Left ventricle myocardium inferior (tissue), 1 donor: ENCODE measurements at regions not wholly inside any gene's neighbourhood (a gene's known extent, or its start where the extent isn't known, plus 50 kb on each side); places are given as distances from the start of the nearest gene placed in this dataset.

Experiments
- DNase-seq: peaks from one replicate; pipeline ENCODE4 v3.0.0-alpha.2; 2020
- H3K27ac ChIP-seq: fragments of 200-600 bp; replicated peaks from 2 replicates; pipeline ENCODE4 v1.8.0; 2021
- H3K27me3 ChIP-seq: fragments of 200-600 bp; 2 replicates; pipeline ENCODE4 v1.8.0; 2021; ENCODE audit warnings: low read depth
- H3K36me3 ChIP-seq: fragments of 200-600 bp; 2 replicates; pipeline ENCODE4 v1.8.0; 2021
- H3K4me1 ChIP-seq: fragments of 200-600 bp; 2 replicates; pipeline ENCODE4 v1.8.0; 2021
- H3K4me3 ChIP-seq: fragments of 200-600 bp; 2 replicates; pipeline ENCODE4 v1.8.0; 2021; ENCODE audit warnings: mild to moderate bottlenecking, moderate library complexity
- H3K9me3 ChIP-seq: fragments of 200-600 bp; replicated peaks from 2 replicates; pipeline ENCODE4 v1.8.0; 2021
- CTCF ChIP-seq: fragments of 200-600 bp; IDR thresholded peaks from 2 replicates; pipeline ENCODE4 v1.8.0; 2021; ENCODE audit warnings: antibody characterized with exemption, mild to moderate bottlenecking, borderline replicate concordance
- intact Hi-C: fragments of 100-400 bp; cut with micrococcal nuclease; formaldehyde crosslinking; loops from one replicate; pipeline ENCODE4 v1.11.0; 2022
- donor health status: DM: no; HTN: yes; CAD: no; lungs with severe emphysema.

- no peaks in the 10 kb centered on the region for H3K4me1 ChIP-seq
- no peak for TF ChIP-seq CTCF
- no peak for DNase-seq
Measured at GRCh38 chr12:11946161-11946560, 124.6 kb upstream of the BCL2L14 start.

GRCh38 chr12:11947213-11947612, 123.5 kb upstream of the BCL2L14 start:
- Histone ChIP-seq H3K27ac (no peak overlapping the region), H3K9me3 (no peaks in the 10 kb centered on the region), H3K4me1 (no peaks in the 10 kb centered on the region), H3K36me3 (no peaks in the 10 kb centered on the region), H3K27me3 (no peaks in the 10 kb centered on the region), H3K4me3 (no peak overlapping the region)
- intact Hi-C loops, result no loop called here
- no peak for DNase-seq
- no peak for TF ChIP-seq CTCF

More at GRCh38 chr12:11946161-11946560, 124.6 kb upstream of the BCL2L14 start:
- Histone ChIP-seq H3K27ac (no peak overlapping the region), H3K9me3 (peaks cover under 1% of the 10 kb centered on the region), H3K36me3 (no peaks in the 10 kb centered on the region), H3K27me3 (no peaks in the 10 kb centered on the region), H3K4me3 (no peak overlapping the region)
- intact Hi-C loops, result no loop called here

DNA sequence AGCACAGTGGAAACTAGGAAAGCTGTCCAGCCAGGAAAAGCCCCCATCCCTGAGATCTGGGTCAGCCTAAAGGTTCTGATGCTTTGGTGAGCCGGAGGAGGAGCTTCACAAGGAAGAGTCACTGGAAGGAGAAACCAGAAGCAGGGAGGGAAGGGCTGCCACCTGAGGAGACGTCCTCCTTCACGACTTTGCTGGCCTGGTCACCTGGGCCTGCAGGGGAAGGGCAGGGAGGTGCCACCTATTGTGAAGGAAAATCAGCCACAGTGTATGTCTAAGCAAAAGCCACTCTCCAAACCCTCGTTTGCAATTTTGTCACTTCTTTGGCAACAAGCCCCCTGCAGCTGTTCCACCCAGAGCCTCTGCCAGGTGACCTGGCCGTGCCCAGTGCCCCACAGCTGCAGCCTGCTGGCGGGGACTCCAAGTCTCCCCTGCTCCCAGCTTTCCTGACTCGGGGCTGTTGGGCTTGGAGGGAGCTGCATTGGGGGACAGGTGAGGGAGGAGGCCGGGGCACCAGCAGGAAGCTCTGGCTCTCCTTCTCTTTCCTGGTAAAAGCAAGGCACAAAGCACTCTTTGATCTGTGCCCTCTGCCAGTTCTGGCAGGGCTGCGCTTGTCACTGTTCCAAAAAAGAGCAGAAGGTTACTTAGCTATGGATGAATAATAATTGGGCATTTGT, 120.9 kb upstream of the BCL2L14 start:
- H3K27ac ChIP-seq, result no peak overlapping the region
- H3K4me1 ChIP-seq, result no peaks in the 10 kb centered on the region
- no peaks in the 10 kb centered on the region for H3K9me3 ChIP-seq
- no peak for TF ChIP-seq CTCF
- H3K27me3 ChIP-seq, result peaks cover 4% of the 10 kb centered on the region
- H3K4me3 ChIP-seq, result no peak overlapping the region
- H3K36me3 ChIP-seq, result no peaks in the 10 kb centered on the region
- intact Hi-C loops, result no loop called here
- no peak for DNase-seq

DNA sequence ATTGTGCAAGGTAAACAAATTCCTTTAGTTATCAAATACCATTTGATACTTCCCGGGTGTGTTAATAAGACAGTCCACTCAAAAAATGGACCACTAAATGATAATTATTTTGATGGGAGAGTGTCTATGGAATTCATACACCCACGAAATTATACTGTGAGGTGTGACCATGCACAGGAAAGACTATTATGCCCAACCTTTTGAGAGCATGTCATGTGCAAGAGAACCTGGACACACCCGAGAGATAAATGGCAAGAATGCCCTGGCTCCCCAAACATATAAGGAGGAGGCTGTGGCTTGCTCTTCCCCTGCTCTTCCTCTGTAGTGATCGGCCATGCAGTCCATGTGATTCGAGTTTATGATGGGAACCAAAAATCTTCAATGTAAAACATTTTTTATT, 119.5 kb upstream of the BCL2L14 start:
- no peaks in the 10 kb centered on the region for H3K36me3 ChIP-seq
- intact Hi-C loops, result no loop called here
- no peaks in the 10 kb centered on the region for H3K9me3 ChIP-seq
- H3K27ac ChIP-seq, result no peak overlapping the region
- no peak for DNase-seq
- no peak for TF ChIP-seq CTCF
- no peak overlapping the region for H3K4me3 ChIP-seq
- H3K4me1 ChIP-seq, result no peaks in the 10 kb centered on the region
- H3K27me3 ChIP-seq, result peaks cover 15% of the 10 kb centered on the region

DNA sequence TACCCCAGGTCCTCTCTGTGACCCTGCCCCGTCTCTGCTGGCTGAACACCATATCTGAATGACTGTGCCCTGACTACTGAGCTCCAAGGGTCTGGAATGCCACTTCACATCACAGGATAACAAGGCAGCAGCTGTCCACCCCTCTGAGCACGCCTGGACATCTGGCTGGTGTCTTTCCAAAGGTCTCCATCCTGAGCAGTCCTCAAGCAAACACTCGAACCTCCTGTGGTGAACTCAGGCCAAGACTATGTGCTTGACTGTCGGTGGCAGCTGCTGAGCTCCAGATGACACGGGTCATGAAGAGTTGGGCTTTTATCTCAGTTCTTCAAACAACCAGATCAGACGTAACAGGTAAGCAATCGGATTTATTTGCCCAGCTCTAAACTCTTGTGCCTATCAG, 117.2 kb upstream of the BCL2L14 start:
- no peak for DNase-seq
- intact Hi-C loops, result no loop called here

More for the DNA sequence above, 117.2 kb upstream of the BCL2L14 start:
- TF ChIP-seq CTCF, result no peak
- Histone ChIP-seq H3K36me3 (no peaks in the 10 kb centered on the region), H3K4me3 (no peak overlapping the region), H3K4me1 (no peaks in the 10 kb centered on the region), H3K27ac (no peak overlapping the region), H3K9me3 (no peaks in the 10 kb centered on the region), H3K27me3 (peaks cover 29% of the 10 kb centered on the region)
